ENCODE measurements at regions not wholly inside any gene's neighbourhood (a gene's known extent, or its start where the extent isn't known, plus 50 kb on each side); places are given as distances from the start of the nearest gene placed in this dataset.
A peak's percentile ranks its signal among the peaks of the same experiment; 100 is the strongest.

- Histone ChIP-seq H3K4me1 (no peaks in the 10 kb centered on the region), H3K4me3 (no peak overlapping the region), H3K36me3 (no peaks in the 10 kb centered on the region), H3K9me3 (peaks cover 0 to 29% (median 12%) of the 10 kb centered on the region in 4 donors), H3K27ac (no peak overlapping the region), H3K27me3 (no peaks in the 10 kb centered on the region)
- WGBS, 5 donors: 71 to 83% (median 80%) methylated on average over 4 of the region's 4 CpGs
- no peak for DNase-seq
- TF ChIP-seq POLR2A (IDR thresholded peaks at IDR 0.05) (no peak), CTCF (IDR thresholded peaks at IDR 0.05) (no peak), POLR2AphosphoS5 (IDR thresholded peaks at IDR 0.05) (no peak), EP300 (IDR thresholded peaks at IDR 0.05) (no peak)
- intact Hi-C loops (cut with DNase I; ENCODE audit: low total_unique reads): no loop called here
These were observed 613.7 kb upstream of the CDH18 start for GRCh38 chr5:20601678-20602100.

GRCh38 chr5:20590356-20590755 is 602.4 kb upstream of the CDH18 start:
- Histone ChIP-seq H3K4me3 (no peak overlapping the region), H3K4me1 (no peaks in the 10 kb centered on the region), H3K27ac (no peak overlapping the region), H3K36me3 (no peaks in the 10 kb centered on the region), H3K27me3 (no peaks in the 10 kb centered on the region), H3K9me3 (no peaks in the 10 kb centered on the region)
- TF ChIP-seq POLR2AphosphoS5 (IDR thresholded peaks at IDR 0.05) (no peak), POLR2A (IDR thresholded peaks at IDR 0.05) (no peak), CTCF (IDR thresholded peaks at IDR 0.05) (no peak), EP300 (IDR thresholded peaks at IDR 0.05) (no peak)
- intact Hi-C loops (cut with DNase I; ENCODE audit: low total_unique reads): no loop called here
- WGBS, 5 donors: 53 to 69% (median 69%) methylated on average over 2 of the region's 2 CpGs
- no peak for DNase-seq

- TF ChIP-seq EP300 (IDR thresholded peaks at IDR 0.05) (no peak), CTCF (IDR thresholded peaks at IDR 0.05) (no peak), POLR2A (IDR thresholded peaks at IDR 0.05) (no peak), POLR2AphosphoS5 (IDR thresholded peaks at IDR 0.05) (no peak)
- DNase-seq: peak in 1 of 2 donors; percentile 2
- 17 to 23% (median 17%) methylated on average over 5 of the region's 5 CpGs for WGBS, 5 donors
- no peaks in the 10 kb centered on the region for H3K4me1 ChIP-seq
- H3K36me3 ChIP-seq: no peaks in the 10 kb centered on the region
- no peak overlapping the region for H3K4me3 ChIP-seq
- H3K27me3 ChIP-seq: no peaks in the 10 kb centered on the region
- no peaks in the 10 kb centered on the region for H3K9me3 ChIP-seq
- intact Hi-C loops (cut with DNase I; ENCODE audit: low total_unique reads): no loop called here
- H3K27ac ChIP-seq: no peak overlapping the region
These were observed 587.6 kb upstream of the CDH18 start for GRCh38 chr5:20575571-20575970.

GRCh38 chr5:20574576-20574975 is 586.6 kb upstream of the CDH18 start:
- Histone ChIP-seq H3K4me3 (no peak overlapping the region), H3K4me1 (no peaks in the 10 kb centered on the region), H3K9me3 (no peaks in the 10 kb centered on the region), H3K27ac (no peak overlapping the region), H3K27me3 (no peaks in the 10 kb centered on the region), H3K36me3 (no peaks in the 10 kb centered on the region)
- DNase-seq: no peak
- 72 to 94% (median 92%) methylated on average over 4 of the region's 4 CpGs for whole genome bisulfite sequencing, 5 donors
- TF ChIP-seq POLR2A (IDR thresholded peaks at IDR 0.05): no peak
- TF ChIP-seq CTCF (IDR thresholded peaks at IDR 0.05): no peak
- TF ChIP-seq POLR2AphosphoS5 (IDR thresholded peaks at IDR 0.05): no peak
- no peak for TF ChIP-seq EP300 (IDR thresholded peaks at IDR 0.05)
- intact Hi-C loops (cut with DNase I; ENCODE audit: low total_unique reads): no loop called here

All from stomach (tissue), 8 donors.